Caco-2 (cell line): ENCODE measurements at regions not wholly inside any gene's neighbourhood (a gene's known extent, or its start where the extent isn't known, plus 50 kb on each side); places are given as distances from the start of the nearest gene placed in this dataset.

Experiments used
- BruUV-seq: library from RNA; stranded (reverse); fragments of 400-500 nt; replicated peaks from 2 replicates; lab custom pipeline; 2021; lab: Mats Ljungman, UMichigan
- CTCF ChIA-PET: fragments of 300-600 bp; sonication (Branson Sonifier 250); formaldehyde crosslinking; loops from one replicate; lab custom pipeline; 2022; ENCODE audit warnings: antibody characterized with exemption; lab: Charles Lee
- POLR2A ChIA-PET: fragments of 300-600 bp; sonication (Branson Sonifier 250); formaldehyde crosslinking; loops from one replicate; lab custom pipeline; 2022; ENCODE audit warnings: antibody characterized with exemption; lab: Charles Lee
- DNase-seq, 2 experiments: peaks; one replicate each; pipeline versions ENCODE4 v3.0.0 to v3.0.0-alpha.2; 2020 to 2022
- H3K27me3 ChIP-seq: replicated peaks from 2 replicates; pipeline ENCODE4 v1.6.0; 2011; ENCODE audit warnings: low read length; ENCODE audit not compliant: control insufficient read depth, insufficient read depth
- H3K36me3 ChIP-seq: 2 replicates; pipeline ENCODE4 v1.5.1; 2011; ENCODE audit warnings: low read length; ENCODE audit not compliant: control insufficient read depth, insufficient read depth
- H3K4me1 ChIP-seq: fragments of 250-450 bp; sonication (Bioruptor Pico); 2 replicates; pipeline ENCODE4 v1.5.1; 2020; ENCODE audit warnings: mild to moderate bottlenecking
- H3K4me3 ChIP-seq: 2 replicates; pipeline ENCODE4 v1.5.1; 2011; ENCODE audit warnings: low read depth, mild to moderate bottlenecking, control low read depth, low read length
- H3K9me3 ChIP-seq: fragments of 250-450 bp; sonication (Bioruptor Pico); 2 replicates; pipeline ENCODE4 v1.5.1; 2020; ENCODE audit warnings: mild to moderate bottlenecking, moderate library complexity
- H3K27ac Mint-ChIP-seq: one replicate; pipeline ENCODE4 v1.8.0; 2022; ENCODE audit warnings: mixed read lengths; ENCODE audit not compliant: unreplicated experiment
- H3K27me3 Mint-ChIP-seq: one replicate; pipeline ENCODE4 v1.8.0; 2022; ENCODE audit warnings: mixed read lengths; ENCODE audit not compliant: insufficient read depth, unreplicated experiment
- H3K36me3 Mint-ChIP-seq: one replicate; pipeline ENCODE4 v1.8.0; 2022; ENCODE audit warnings: mild to moderate bottlenecking, mixed read lengths; ENCODE audit not compliant: insufficient read depth, unreplicated experiment
- H3K4me1 Mint-ChIP-seq: one replicate; pipeline ENCODE4 v1.8.0; 2022; ENCODE audit warnings: low read depth, mixed read lengths; ENCODE audit not compliant: unreplicated experiment
- H3K4me3 Mint-ChIP-seq: one replicate; pipeline ENCODE4 v1.8.0; 2022; ENCODE audit warnings: mild to moderate bottlenecking, moderate library complexity, mixed read lengths; ENCODE audit not compliant: unreplicated experiment
- H3K9me3 Mint-ChIP-seq: one replicate; pipeline ENCODE4 v1.8.0; 2022; ENCODE audit warnings: mixed read lengths; ENCODE audit not compliant: unreplicated experiment
- intact Hi-C: fragments of 100-400 bp; cut with micrococcal nuclease; formaldehyde crosslinking; loops from one replicate; pipeline ENCODE4 v1.10.0; 2022; ENCODE audit not compliant: unreplicated experiment
- TF ChIP-seq, protein P1 (sequence below), 2 experiments: fragments of 200-600 bp in 1 of 2; IDR thresholded peaks; 1 replicate in 1 of 2; 2 replicates in 1 of 2; pipeline versions ENCODE4 v1.5.1 to v1.8.0; 2011 to 2022; ENCODE audit warnings: antibody characterized with exemption in 1 of 2, control low read depth in 1 of 2, inconsistent platforms in 1 of 2, low read depth in 1 of 2, low read length in 1 of 2, mild to moderate bottlenecking in 1 of 2, moderate library complexity in 1 of 2; ENCODE audit not compliant: insufficient read depth in 1 of 2, severe bottlenecking in 1 of 2, unreplicated experiment in 1 of 2

DNA sequence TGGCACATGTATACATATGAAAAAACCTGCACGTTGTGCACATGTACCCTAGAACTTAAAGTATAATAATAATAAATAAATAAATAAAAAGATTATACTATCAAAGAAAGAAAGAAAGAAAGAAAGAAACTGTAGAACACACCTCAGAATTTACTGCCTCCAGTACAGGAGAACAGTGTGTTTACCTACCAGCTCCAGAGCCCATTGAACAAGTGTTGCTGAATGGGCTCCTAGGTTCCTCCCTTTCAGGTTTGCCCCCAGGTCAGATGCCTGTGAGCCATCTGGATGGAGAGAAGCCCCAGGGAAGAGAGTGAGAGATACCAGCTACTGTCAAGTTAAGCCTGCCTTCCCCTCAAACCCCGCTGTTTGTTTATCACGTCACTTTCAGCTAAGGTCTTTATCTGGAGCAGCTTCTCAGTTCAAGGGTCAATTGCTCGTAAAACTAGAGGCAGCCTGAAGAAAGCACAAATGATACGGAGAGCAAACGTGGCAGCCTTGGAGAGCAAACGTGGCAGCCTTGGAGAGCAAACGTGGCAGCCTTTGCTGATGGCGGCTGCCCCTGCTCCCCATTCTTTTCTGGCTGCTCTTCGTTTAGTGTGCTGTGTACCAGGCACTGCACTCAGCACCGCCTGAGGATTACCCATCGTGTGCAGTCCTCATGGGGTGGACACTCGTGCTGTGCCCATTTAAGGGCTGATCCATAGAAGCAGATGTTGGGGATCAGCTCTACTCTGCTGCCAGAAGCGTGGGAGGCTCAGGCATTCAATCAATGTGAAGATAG lies 111.7 kb downstream of the ADAMTS15 start:
- peaks cover 20% of the 10 kb centered on the region for H3K4me1 Mint-ChIP-seq
- no peak overlapping the region for H3K4me3 Mint-ChIP-seq
- no peak overlapping the region for H3K4me3 ChIP-seq
- no peaks in the 10 kb centered on the region for H3K27me3 Mint-ChIP-seq
- intact Hi-C loops = loop anchor here (5.0 kb wide), 1 partner anchor 128 kb away; no protein-coding TSS in a partner anchor
- DNase-seq = peak; percentile 81 to 89
- H3K27me3 ChIP-seq = no peaks in the 10 kb centered on the region
- peaks cover 2% of the 10 kb centered on the region; the same call in 1 of the 2 replicates for H3K9me3 ChIP-seq
- H3K36me3 Mint-ChIP-seq = no peaks in the 10 kb centered on the region
- H3K36me3 ChIP-seq = no peaks in the 10 kb centered on the region
- peak overlapping the region; percentile 1 for H3K27ac Mint-ChIP-seq
- peaks cover 17% of the 10 kb centered on the region for H3K4me1 ChIP-seq
- ChIA-PET POLR2A (interaction anchor here (0.6 kb wide), 1 partner anchor 45 kb away, joined by 4 read pairs; no protein-coding TSS in a partner anchor), CTCF (interaction anchor here (0.6 to 1.0 kb wide), 4 partner anchors 11 to 302 kb away, joined by 3 to 4 read pairs (median 3); partner anchors contain the start of gene ADAMTS15)
- peaks cover 18% of the 10 kb centered on the region for H3K9me3 Mint-ChIP-seq
- TF ChIP-seq, protein P1, sequence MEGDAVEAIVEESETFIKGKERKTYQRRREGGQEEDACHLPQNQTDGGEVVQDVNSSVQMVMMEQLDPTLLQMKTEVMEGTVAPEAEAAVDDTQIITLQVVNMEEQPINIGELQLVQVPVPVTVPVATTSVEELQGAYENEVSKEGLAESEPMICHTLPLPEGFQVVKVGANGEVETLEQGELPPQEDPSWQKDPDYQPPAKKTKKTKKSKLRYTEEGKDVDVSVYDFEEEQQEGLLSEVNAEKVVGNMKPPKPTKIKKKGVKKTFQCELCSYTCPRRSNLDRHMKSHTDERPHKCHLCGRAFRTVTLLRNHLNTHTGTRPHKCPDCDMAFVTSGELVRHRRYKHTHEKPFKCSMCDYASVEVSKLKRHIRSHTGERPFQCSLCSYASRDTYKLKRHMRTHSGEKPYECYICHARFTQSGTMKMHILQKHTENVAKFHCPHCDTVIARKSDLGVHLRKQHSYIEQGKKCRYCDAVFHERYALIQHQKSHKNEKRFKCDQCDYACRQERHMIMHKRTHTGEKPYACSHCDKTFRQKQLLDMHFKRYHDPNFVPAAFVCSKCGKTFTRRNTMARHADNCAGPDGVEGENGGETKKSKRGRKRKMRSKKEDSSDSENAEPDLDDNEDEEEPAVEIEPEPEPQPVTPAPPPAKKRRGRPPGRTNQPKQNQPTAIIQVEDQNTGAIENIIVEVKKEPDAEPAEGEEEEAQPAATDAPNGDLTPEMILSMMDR (IDR thresholded peaks at IDR 0.05; ENCODE audit: insufficient read depth in 1 of 2, low read depth in 1 of 2, low read length in 1 of 2, severe bottlenecking in 1 of 2, unreplicated experiment in 1 of 2) = no peak
- no TSS peak for BruUV-seq

- intact Hi-C loops = loop anchor here (5.0 kb wide), 1 partner anchor 128 kb away; no protein-coding TSS in a partner anchor
- Mint-ChIP-seq H3K4me3 (no peak overlapping the region), H3K4me1 (peaks cover 20% of the 10 kb centered on the region), H3K9me3 (peaks cover 18% of the 10 kb centered on the region), H3K27me3 (no peaks in the 10 kb centered on the region), H3K36me3 (no peaks in the 10 kb centered on the region), H3K27ac (peak overlapping the region; percentile 1)
- Histone ChIP-seq H3K4me1 (peaks cover 17% of the 10 kb centered on the region), H3K9me3 (peaks cover 2% of the 10 kb centered on the region; the same call in 1 of the 2 replicates), H3K27me3 (no peaks in the 10 kb centered on the region), H3K4me3 (no peak overlapping the region), H3K36me3 (no peaks in the 10 kb centered on the region)
- no TSS peak for BruUV-seq
- ChIA-PET POLR2A (no interaction called here), CTCF (interaction anchor here (0.6 to 0.9 kb wide), 2 partner anchors 113 to 117 kb away, joined by 3 to 4 read pairs; partner anchors contain the start of gene ADAMTS15)
- TF ChIP-seq, protein P1 (IDR thresholded peaks at IDR 0.05; ENCODE audit: insufficient read depth in 1 of 2, low read depth in 1 of 2, low read length in 1 of 2, severe bottlenecking in 1 of 2, unreplicated experiment in 1 of 2) = no peak
- no peak for DNase-seq
These were observed 112.3 kb downstream of the ADAMTS15 start for GRCh38 chr11:130560781-130561109.

- no peak overlapping the region for H3K4me3 Mint-ChIP-seq
- peaks cover 20% of the 10 kb centered on the region for H3K4me1 Mint-ChIP-seq
- no TSS peak for BruUV-seq
- intact Hi-C loops = loop anchor here (5.0 kb wide), 1 partner anchor 129 kb away; no protein-coding TSS in a partner anchor
- H3K36me3 Mint-ChIP-seq = no peaks in the 10 kb centered on the region
- CTCF ChIA-PET = no interaction called here
- Histone ChIP-seq H3K4me1 (peaks cover 17% of the 10 kb centered on the region), H3K4me3 (no peak overlapping the region), H3K9me3 (peaks cover 2% of the 10 kb centered on the region; the same call in 1 of the 2 replicates), H3K27me3 (no peaks in the 10 kb centered on the region), H3K36me3 (no peaks in the 10 kb centered on the region)
- H3K27me3 Mint-ChIP-seq = no peaks in the 10 kb centered on the region
- no peak overlapping the region for H3K27ac Mint-ChIP-seq
- peaks cover 18% of the 10 kb centered on the region for H3K9me3 Mint-ChIP-seq
- DNase-seq = no peak
- POLR2A ChIA-PET = no interaction called here
- TF ChIP-seq, protein P1 (IDR thresholded peaks at IDR 0.05; ENCODE audit: insufficient read depth in 1 of 2, low read depth in 1 of 2, low read length in 1 of 2, severe bottlenecking in 1 of 2, unreplicated experiment in 1 of 2) = no peak
These were observed 113.0 kb downstream of the ADAMTS15 start for GRCh38 chr11:130561441-130561881.
